Endothelial cell of umbilical vein (primary cell): ENCODE measurements at regions not wholly inside any gene's neighbourhood (a gene's known extent, or its start where the extent isn't known, plus 50 kb on each side); places are given as distances from the start of the nearest gene placed in this dataset.

Experiments used
- BruUV-seq: library from RNA; stranded (reverse); fragments of 400-500 nt; replicated peaks from 2 replicates; lab custom pipeline; 2021; lab: Mats Ljungman, UMichigan
- CTCF ChIA-PET: fragments of 300-600, 350-600 bp; sonication (Branson Sonifier 250); formaldehyde crosslinking; loops from one replicate; lab custom pipeline; 2021; ENCODE audit warnings: antibody characterized with exemption, inconsistent platforms; lab: Charles Lee
- POLR2A ChIA-PET: fragments of 300-600, 350-600 bp; sonication (Branson Sonifier 250); formaldehyde crosslinking; loops from one replicate; lab custom pipeline; 2021; ENCODE audit warnings: antibody characterized with exemption, inconsistent platforms; lab: Charles Lee
- DNase-seq: peaks from one replicate; pipeline ENCODE4 v3.0.0-alpha.2; 2011; ENCODE audit warnings: low read depth, low spot score
- FAIRE-seq: peaks from 2 replicates; lab custom pipeline; 2011; peaks lifted over from hg19 to GRCh38; lab: Jason Lieb, UNC
- H2AFZ ChIP-seq: 2 replicates; pipeline ENCODE4 v1.6.0; 2012; ENCODE audit warnings: low read depth, low read length, control low read depth, inconsistent platforms
- H3K27ac ChIP-seq: 2 replicates; pipeline ENCODE4 v1.5.1; 2011; ENCODE audit warnings: low read depth, mild to moderate bottlenecking, control low read depth, low read length, moderate library complexity; ENCODE audit not compliant: insufficient read depth
- H3K27me3 ChIP-seq, 2 experiments: 2 replicates each; pipeline versions ENCODE4 v1.6.0 to v1.6.1; 2011; ENCODE audit warnings: low read length in 2 of 2, mixed read lengths in 1 of 2; ENCODE audit not compliant: control insufficient read depth in 2 of 2, insufficient read depth in 2 of 2
- H3K36me3 ChIP-seq, 2 experiments: 2 replicates in 1 of 2; 3 replicates in 1 of 2; pipeline ENCODE4 v1.5.1; 2011; ENCODE audit warnings: low read length in 2 of 2, mild to moderate bottlenecking in 1 of 2, moderate library complexity in 1 of 2; ENCODE audit not compliant: control insufficient read depth in 2 of 2, insufficient read depth in 2 of 2; ENCODE audit errors: extremely low read depth in 1 of 2
- H3K4me1 ChIP-seq: 3 replicates; pipeline ENCODE4 v1.5.1; 2011; ENCODE audit warnings: mild to moderate bottlenecking, low read length; ENCODE audit not compliant: control insufficient read depth, insufficient read depth; ENCODE audit errors: extremely low read depth
- H3K4me2 ChIP-seq: 2 replicates; pipeline ENCODE4 v1.6.1; 2011; ENCODE audit warnings: low read length, control low read depth, mixed read lengths; ENCODE audit not compliant: insufficient read depth
- H3K4me3 ChIP-seq, 3 experiments: fragments of 200-600 bp in 1 of 3; sonication (generic), shearing (Covaris generic) in 1 of 3; replicated peaks in 1 of 3; 2 replicates each; pipeline ENCODE4 v1.5.1; 2011 to 2016; ENCODE audit warnings: control low read depth in 3 of 3, low read length in 3 of 3, mild to moderate bottlenecking in 2 of 3, inconsistent platforms in 1 of 3, low read depth in 1 of 3, moderate library complexity in 1 of 3; ENCODE audit not compliant: insufficient read depth in 1 of 3
- H3K79me2 ChIP-seq: 2 replicates; pipeline ENCODE4 v1.6.0; 2012; ENCODE audit warnings: low read length, inconsistent platforms; ENCODE audit not compliant: control insufficient read depth, insufficient read depth
- H3K9ac ChIP-seq: replicated peaks from 2 replicates; pipeline ENCODE3; 2011; ENCODE audit warnings: low read length, control low read depth; ENCODE audit not compliant: insufficient read depth; ENCODE audit errors: extremely low read depth
- H3K9me1 ChIP-seq: replicated peaks from 3 replicates; pipeline ENCODE4 v1.6.0; 2011; ENCODE audit warnings: mild to moderate bottlenecking, low read length; ENCODE audit not compliant: control insufficient read depth, insufficient read depth; ENCODE audit errors: extremely low read depth
- H3K9me3 ChIP-seq: replicated peaks from 2 replicates; pipeline ENCODE4 v1.5.1; 2012; ENCODE audit warnings: low read length, inconsistent platforms; ENCODE audit not compliant: control insufficient read depth, insufficient read depth
- H4K20me1 ChIP-seq: replicated peaks from 2 replicates; pipeline ENCODE3; 2011; ENCODE audit warnings: mild to moderate bottlenecking, low read length; ENCODE audit not compliant: control insufficient read depth, insufficient read depth; ENCODE audit errors: extremely low read depth
- EZH2 ChIP-seq: IDR thresholded peaks from 2 replicates; pipeline ENCODE4 v1.6.1; 2012; ENCODE audit warnings: borderline replicate concordance, low read depth, mild to moderate bottlenecking, moderate library complexity, low read length, inconsistent platforms; ENCODE audit not compliant: severe bottlenecking
- FOS ChIP-seq: IDR thresholded peaks from 2 replicates; pipeline ENCODE4 v1.6.1; 2011; ENCODE audit warnings: mild to moderate bottlenecking, low read length, moderate library complexity, borderline replicate concordance; ENCODE audit not compliant: insufficient read depth
- GATA2 ChIP-seq: IDR thresholded peaks from 2 replicates; pipeline ENCODE4 v1.7.0; 2011; ENCODE audit warnings: low read depth, mild to moderate bottlenecking, moderate library complexity, mixed read lengths, low read length; ENCODE audit not compliant: insufficient read length, insufficient read depth
- JUN ChIP-seq: IDR thresholded peaks from 2 replicates; pipeline ENCODE4 v1.6.1; 2011; ENCODE audit warnings: borderline replicate concordance, low read depth; ENCODE audit not compliant: insufficient read length, insufficient read depth
- MAX ChIP-seq: IDR thresholded peaks from 2 replicates; pipeline ENCODE4 v1.6.1; 2011; ENCODE audit not compliant: insufficient read depth, insufficient read length
- MYC ChIP-seq: IDR thresholded peaks from one replicate; pipeline ENCODE4 v1.6.1; 2011; ENCODE audit warnings: mild to moderate bottlenecking, low read depth, low read length
- POLR2A ChIP-seq: IDR thresholded peaks from 2 replicates; pipeline ENCODE4 v1.6.1; 2012; ENCODE audit warnings: low read depth, mild to moderate bottlenecking, control low read depth, low read length
- POLR2AphosphoS5 ChIP-seq: IDR thresholded peaks from 2 replicates; pipeline ENCODE4 v1.6.1; 2012; ENCODE audit warnings: low read depth, mild to moderate bottlenecking, control low read depth, low read length, moderate library complexity; ENCODE audit not compliant: insufficient read depth
- dilution Hi-C: fragments of 300-500 bp; cut with MboI; formaldehyde crosslinking; loops from one replicate; pipeline ENCODE4 v1.15.0; 2019; ENCODE audit warnings: low sequenced_read_pairs; ENCODE audit not compliant: extremely low pct_ligation_motif_present
- intact Hi-C: fragments of 100-400 bp; cut with micrococcal nuclease; formaldehyde crosslinking; loops from one replicate; pipeline ENCODE4 v1.10.0; 2022
- TF ChIP-seq, protein P1 (sequence below), 2 donors: IDR thresholded peaks; 1 replicate in 1 of 2; 2 replicates in 1 of 2; pipeline ENCODE4 v1.5.1; 2011; ENCODE audit warnings: low read length in 2 of 2, mild to moderate bottlenecking in 2 of 2, moderate library complexity in 2 of 2, control low read depth in 1 of 2, inconsistent platforms in 1 of 2, low read depth in 1 of 2; ENCODE audit not compliant: insufficient read depth in 1 of 2; ENCODE audit errors: extremely low read depth in 1 of 2

DNA sequence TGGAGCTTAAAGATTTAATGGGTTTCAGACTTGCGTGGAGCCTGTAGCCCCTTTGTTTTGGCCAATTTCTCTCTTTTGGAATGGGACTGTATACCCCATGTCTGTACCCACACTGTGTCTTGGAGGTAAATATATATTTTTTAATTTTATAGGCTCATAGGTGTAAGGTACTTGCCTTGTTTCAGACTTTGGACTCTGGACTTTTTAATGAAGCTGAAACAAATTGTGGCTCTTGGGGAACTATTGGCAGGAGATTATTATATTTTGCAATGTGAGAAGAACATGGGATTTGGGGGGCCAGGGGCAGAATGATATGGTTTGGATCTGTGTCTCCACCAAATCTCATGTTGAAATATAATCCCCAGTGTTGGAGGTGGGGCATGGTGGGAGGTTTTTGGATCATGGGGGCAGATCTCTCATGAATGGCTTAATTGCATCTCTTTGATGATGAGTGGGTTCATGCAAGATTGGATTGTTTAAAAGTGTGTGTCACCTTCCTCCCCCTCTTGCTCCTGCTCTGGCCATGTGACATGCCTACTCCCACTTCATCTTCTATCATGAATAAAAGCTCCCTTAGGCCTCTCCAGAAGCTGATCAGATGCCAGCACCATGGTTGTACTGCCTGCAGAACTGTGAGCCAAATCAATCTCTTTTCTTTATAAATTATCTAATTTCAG is 74.1 kb upstream of the ARHGAP20 start:
- ChIA-PET CTCF (interaction anchor here (0.8 to 1.2 kb wide), 2 partner anchors 11 to 24 kb away, joined by 3 read pairs; no protein-coding TSS in a partner anchor), POLR2A (no interaction called here)
- Histone ChIP-seq H3K4me1 (no peaks in the 10 kb centered on the region), H3K4me2 (no peak overlapping the region), H3K36me3 (no peaks in the 10 kb centered on the region), H3K79me2 (no peaks in the 10 kb centered on the region), H3K27me3 (no peaks in the 10 kb centered on the region), H2AFZ (no peak overlapping the region), H3K9me1 (no peaks in the 10 kb centered on the region), H4K20me1 (no peaks in the 10 kb centered on the region), H3K27ac (no peak overlapping the region), H3K9ac (no peak overlapping the region), H3K9me3 (no peaks in the 10 kb centered on the region), H3K4me3 (no peak overlapping the region)
- FAIRE-seq (no peak), DNase-seq (no peak)
- BruUV-seq: no TSS peak
- no peak for TF ChIP-seq GATA2
- no peak for TF ChIP-seq EZH2
- no peak for TF ChIP-seq MAX
- TF ChIP-seq, protein P1, sequence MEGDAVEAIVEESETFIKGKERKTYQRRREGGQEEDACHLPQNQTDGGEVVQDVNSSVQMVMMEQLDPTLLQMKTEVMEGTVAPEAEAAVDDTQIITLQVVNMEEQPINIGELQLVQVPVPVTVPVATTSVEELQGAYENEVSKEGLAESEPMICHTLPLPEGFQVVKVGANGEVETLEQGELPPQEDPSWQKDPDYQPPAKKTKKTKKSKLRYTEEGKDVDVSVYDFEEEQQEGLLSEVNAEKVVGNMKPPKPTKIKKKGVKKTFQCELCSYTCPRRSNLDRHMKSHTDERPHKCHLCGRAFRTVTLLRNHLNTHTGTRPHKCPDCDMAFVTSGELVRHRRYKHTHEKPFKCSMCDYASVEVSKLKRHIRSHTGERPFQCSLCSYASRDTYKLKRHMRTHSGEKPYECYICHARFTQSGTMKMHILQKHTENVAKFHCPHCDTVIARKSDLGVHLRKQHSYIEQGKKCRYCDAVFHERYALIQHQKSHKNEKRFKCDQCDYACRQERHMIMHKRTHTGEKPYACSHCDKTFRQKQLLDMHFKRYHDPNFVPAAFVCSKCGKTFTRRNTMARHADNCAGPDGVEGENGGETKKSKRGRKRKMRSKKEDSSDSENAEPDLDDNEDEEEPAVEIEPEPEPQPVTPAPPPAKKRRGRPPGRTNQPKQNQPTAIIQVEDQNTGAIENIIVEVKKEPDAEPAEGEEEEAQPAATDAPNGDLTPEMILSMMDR (IDR thresholded peaks at IDR 0.05; ENCODE audit: extremely low read depth in 1 of 2, insufficient read depth in 1 of 2, low read depth in 1 of 2, low read length in 2 of 2): no peak
- TF ChIP-seq MYC: no peak
- no peak for TF ChIP-seq JUN
- no peak for TF ChIP-seq POLR2A
- TF ChIP-seq POLR2AphosphoS5: no peak
- TF ChIP-seq FOS: no peak
- intact Hi-C loops: no loop called here
- dilution Hi-C loops: no loop called here
